ENCODE measurements at regions not wholly inside any gene's neighbourhood (a gene's known extent, or its start where the extent isn't known, plus 50 kb on each side); places are given as distances from the start of the nearest gene placed in this dataset.

DNA sequence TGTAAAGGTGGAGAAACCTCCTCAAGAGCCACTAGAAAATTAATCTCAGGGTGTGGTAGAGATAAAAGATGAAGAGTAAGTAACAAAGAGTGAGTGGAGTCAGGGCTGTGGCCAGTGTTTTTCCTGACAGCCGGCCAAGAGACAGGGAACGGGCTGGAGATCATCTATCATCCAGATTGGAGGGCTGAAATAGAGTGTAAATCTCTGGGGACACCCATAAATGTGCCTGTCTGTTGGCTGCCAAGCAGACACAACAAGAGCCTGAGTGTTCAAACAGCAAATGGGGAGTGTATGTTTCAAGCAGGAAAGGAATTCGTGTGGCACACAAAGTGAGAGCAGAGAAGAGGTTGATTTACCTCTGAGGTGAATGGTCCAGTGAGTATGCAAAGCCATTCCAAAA lies 326.4 kb upstream of the KHDRBS2 start (continued):
- TF ChIP-seq PTBP1 (IDR thresholded peaks at IDR 0.05; ENCODE audit: low read depth, low read length), result no peak
- TF ChIP-seq ZNF75A (CRISPR knock-in tag; IDR thresholded peaks at IDR 0.05), result no peak
- TF ChIP-seq IRF2 (CRISPR knock-in tag; IDR thresholded peaks at IDR 0.05), result no peak
- TF ChIP-seq FOXJ2 (tag; IDR thresholded peaks at IDR 0.05), result no peak
- no peak for TF ChIP-seq ZNF717 (CRISPR knock-in tag; IDR thresholded peaks at IDR 0.05)
- no peak for TF ChIP-seq POLR2H (tag; IDR thresholded peaks at IDR 0.05; ENCODE audit: low read depth)
- TF ChIP-seq ZNF253 (CRISPR knock-in tag; conservative IDR thresholded peaks at IDR 0.05), result no peak
- no peak for TF ChIP-seq ZNF764 (CRISPR knock-in tag; IDR thresholded peaks at IDR 0.05; ENCODE audit: low read depth)

DNA sequence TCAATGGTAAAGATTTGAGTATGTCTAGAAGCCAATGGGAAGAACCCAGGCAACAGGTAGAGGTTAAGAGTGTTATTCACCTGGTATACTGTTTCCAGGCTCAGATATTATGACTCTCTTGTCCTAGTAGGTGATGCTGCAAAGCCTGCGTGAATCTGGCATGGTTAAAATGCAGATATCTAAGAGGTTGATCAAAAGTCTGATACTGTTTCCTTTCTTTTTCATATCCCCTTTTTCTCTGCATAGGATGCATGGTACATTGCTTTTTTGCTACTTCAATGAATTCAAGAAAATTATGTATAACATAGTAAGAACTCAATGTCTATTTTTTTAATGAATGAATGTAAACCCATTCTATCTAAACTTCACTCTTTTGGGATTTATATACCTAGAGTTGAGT lies 284.3 kb upstream of the KHDRBS2 start:
- BruUV-seq (replicated peaks), result no TSS peak
- H3K27me3 ChIP-seq (ENCODE audit: control insufficient read depth in 2 of 2, insufficient read depth in 2 of 2, low read length in 2 of 2), result no peaks in the 10 kb centered on the region
- 0% methylated on average over 1 of the region's 1 CpG for WGBS (ENCODE audit: insufficient coverage, low coverage, missing lambda C conversion rate)

More for the DNA sequence above, 284.3 kb upstream of the KHDRBS2 start:
- intact Hi-C loops (cut with micrococcal nuclease), result no loop called here
- Histone ChIP-seq H3K9me1 (ENCODE audit: control insufficient read depth, insufficient read depth, low read length) (no peaks in the 10 kb centered on the region), H3K36me3 (ENCODE audit: control insufficient read depth, insufficient read depth, low read length) (no peaks in the 10 kb centered on the region), H2AFZ (ENCODE audit: low read depth, low read length) (no peak overlapping the region), H3K9ac (ENCODE audit: insufficient read depth in 1 of 2, low read depth in 2 of 2, low read length in 2 of 2) (no peak overlapping the region), H3K9me3 (replicated peaks; ENCODE audit: control insufficient read depth, insufficient read depth, low read depth, low read length) (no peaks in the 10 kb centered on the region), H3K27ac (ENCODE audit: extremely low read depth, low read depth, low read length) (no peak overlapping the region), H3K4me1 (replicated peaks in 1 of 2; ENCODE audit: control insufficient read depth in 2 of 2, insufficient read depth in 2 of 2, low read length in 2 of 2) (no peaks in the 10 kb centered on the region), H4K20me1 (replicated peaks; ENCODE audit: control insufficient read depth, insufficient read depth, low read length) (no peaks in the 10 kb centered on the region), H3K79me2 (ENCODE audit: control insufficient read depth, insufficient read depth, low read length) (no peaks in the 10 kb centered on the region), H3K4me3 (no peak overlapping the region), H3K4me2 (ENCODE audit: insufficient read depth, low read length) (no peak overlapping the region)
- ATAC-seq (no peak), DNase-seq (ENCODE audit: extremely low read depth in 1 of 4, low spot score in 3 of 4) (no peak), FAIRE-seq (no peak)
- in situ Hi-C loops (cut with MboI), result no loop called here
- TF ChIP-seq, protein P1, sequence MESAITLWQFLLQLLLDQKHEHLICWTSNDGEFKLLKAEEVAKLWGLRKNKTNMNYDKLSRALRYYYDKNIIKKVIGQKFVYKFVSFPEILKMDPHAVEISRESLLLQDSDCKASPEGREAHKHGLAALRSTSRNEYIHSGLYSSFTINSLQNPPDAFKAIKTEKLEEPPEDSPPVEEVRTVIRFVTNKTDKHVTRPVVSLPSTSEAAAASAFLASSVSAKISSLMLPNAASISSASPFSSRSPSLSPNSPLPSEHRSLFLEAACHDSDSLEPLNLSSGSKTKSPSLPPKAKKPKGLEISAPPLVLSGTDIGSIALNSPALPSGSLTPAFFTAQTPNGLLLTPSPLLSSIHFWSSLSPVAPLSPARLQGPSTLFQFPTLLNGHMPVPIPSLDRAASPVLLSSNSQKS (CRISPR knock-in tag; IDR thresholded peaks at IDR 0.05), result no peak
- no peak for TF ChIP-seq FOS (IDR thresholded peaks at IDR 0.05; ENCODE audit: extremely low read depth, insufficient read length)
- TF ChIP-seq MYNN (IDR thresholded peaks at IDR 0.05), result no peak
- TF ChIP-seq MYNN (CRISPR knock-in tag; IDR thresholded peaks at IDR 0.05), result no peak
- TF ChIP-seq EP400 (IDR thresholded peaks at IDR 0.05), result no peak
- TF ChIP-seq TAF1 (IDR thresholded peaks at IDR 0.05; ENCODE audit: control insufficient read depth, extremely low read depth, insufficient read depth, low read length, severe bottlenecking), result no peak
- ChIA-PET POLR2A (no interaction called here), CTCF (ENCODE audit: low intra/inter-chr PET ratio) (no interaction called here)

Data from K562 (cell line).